ENCODE measurements at regions not wholly inside any gene's neighbourhood (a gene's known extent, or its start where the extent isn't known, plus 50 kb on each side); places are given as distances from the start of the nearest gene placed in this dataset.

GRCh38 chr17:17417718-17418181 is 59.0 kb upstream of the MED9 start:
- 90 to 91% methylated on average over 4 to 5 of the region's 5 CpGs for WGBS, 2 experiments (ENCODE audit: insufficient coverage in 2 of 2)
- peaks cover 15% of the 10 kb centered on the region for H3K4me1 ChIP-seq (ENCODE audit: control insufficient read depth, insufficient read depth, low read length, poor library complexity, severe bottlenecking)
- H3K36me3 ChIP-seq (ENCODE audit: control insufficient read depth, insufficient read depth, low read length): no peaks in the 10 kb centered on the region
- no peak overlapping the region for H3K4me3 ChIP-seq (ENCODE audit: extremely low read depth, insufficient read depth, low read length, poor library complexity, severe bottlenecking)
- H3K9me3 ChIP-seq (ENCODE audit: control insufficient read depth, low read length): peaks cover 5% of the 10 kb centered on the region
- H3K27ac ChIP-seq (ENCODE audit: low read depth, low read length, severe bottlenecking): no peak overlapping the region

- Histone ChIP-seq H3K9me3 (ENCODE audit: control insufficient read depth, low read length) (peaks cover 7% of the 10 kb centered on the region), H3K4me1 (ENCODE audit: control insufficient read depth, insufficient read depth, low read length, poor library complexity, severe bottlenecking) (peaks cover 12% of the 10 kb centered on the region), H3K4me3 (ENCODE audit: extremely low read depth, insufficient read depth, low read length, poor library complexity, severe bottlenecking) (no peak overlapping the region), H3K36me3 (ENCODE audit: control insufficient read depth, insufficient read depth, low read length) (no peaks in the 10 kb centered on the region), H3K27ac (ENCODE audit: low read depth, low read length, severe bottlenecking) (no peak overlapping the region)
- 100% methylated on average over 1 of the region's 2 CpGs; no CpG with 5 or more reads in 1 of the 2 experiments for WGBS, 2 experiments (ENCODE audit: insufficient coverage in 2 of 2)
Measured at GRCh38 chr17:17419166-17419565, 57.6 kb upstream of the MED9 start.

GRCh38 chr17:17419631-17420030 is 57.2 kb upstream of the MED9 start:
- 89 to 96% methylated on average over 4 of the region's 4 CpGs for WGBS, 2 experiments (ENCODE audit: insufficient coverage in 2 of 2)
- Histone ChIP-seq H3K27ac (ENCODE audit: low read depth, low read length, severe bottlenecking) (no peak overlapping the region), H3K4me1 (ENCODE audit: control insufficient read depth, insufficient read depth, low read length, poor library complexity, severe bottlenecking) (peaks cover 12% of the 10 kb centered on the region), H3K36me3 (ENCODE audit: control insufficient read depth, insufficient read depth, low read length) (no peaks in the 10 kb centered on the region), H3K9me3 (ENCODE audit: control insufficient read depth, low read length) (peaks cover 12% of the 10 kb centered on the region), H3K4me3 (ENCODE audit: extremely low read depth, insufficient read depth, low read length, poor library complexity, severe bottlenecking) (no peak overlapping the region)

- Histone ChIP-seq H3K4me3 (ENCODE audit: extremely low read depth, insufficient read depth, low read length, poor library complexity, severe bottlenecking) (no peak overlapping the region), H3K27ac (ENCODE audit: low read depth, low read length, severe bottlenecking) (no peak overlapping the region), H3K9me3 (ENCODE audit: control insufficient read depth, low read length) (peaks cover 16% of the 10 kb centered on the region), H3K36me3 (ENCODE audit: control insufficient read depth, insufficient read depth, low read length) (no peaks in the 10 kb centered on the region), H3K4me1 (ENCODE audit: control insufficient read depth, insufficient read depth, low read length, poor library complexity, severe bottlenecking) (peaks cover 12% of the 10 kb centered on the region)
- 93 to 98% methylated on average over 4 of the region's 4 CpGs for WGBS, 2 experiments (ENCODE audit: insufficient coverage in 2 of 2)
Measured at GRCh38 chr17:17420082-17420481, 56.7 kb upstream of the MED9 start.

- H3K27ac ChIP-seq (ENCODE audit: low read depth, low read length, severe bottlenecking): no peak overlapping the region
- WGBS, 2 experiments (ENCODE audit: insufficient coverage in 2 of 2): 88 to 92% methylated on average over 8 to 13 of the region's 16 CpGs
- peaks cover 20% of the 10 kb centered on the region for H3K9me3 ChIP-seq (ENCODE audit: control insufficient read depth, low read length)
- H3K4me1 ChIP-seq (ENCODE audit: control insufficient read depth, insufficient read depth, low read length, poor library complexity, severe bottlenecking): peaks cover 12% of the 10 kb centered on the region
- H3K36me3 ChIP-seq (ENCODE audit: control insufficient read depth, insufficient read depth, low read length): no peaks in the 10 kb centered on the region
- no peak overlapping the region for H3K4me3 ChIP-seq (ENCODE audit: extremely low read depth, insufficient read depth, low read length, poor library complexity, severe bottlenecking)
Measured at GRCh38 chr17:17420561-17421269, 56.1 kb upstream of the MED9 start.

GRCh38 chr17:17421346-17422216 is 55.2 kb upstream of the MED9 start:
- Histone ChIP-seq H3K9me3 (ENCODE audit: control insufficient read depth, low read length) (peaks cover 22% of the 10 kb centered on the region), H3K4me1 (ENCODE audit: control insufficient read depth, insufficient read depth, low read length, poor library complexity, severe bottlenecking) (peaks cover 5% of the 10 kb centered on the region), H3K27ac (ENCODE audit: low read depth, low read length, severe bottlenecking) (no peak overlapping the region), H3K36me3 (ENCODE audit: control insufficient read depth, insufficient read depth, low read length) (no peaks in the 10 kb centered on the region), H3K4me3 (ENCODE audit: extremely low read depth, insufficient read depth, low read length, poor library complexity, severe bottlenecking) (no peak overlapping the region)
- 87 to 99% methylated on average over 5 to 6 of the region's 10 CpGs for WGBS, 2 experiments (ENCODE audit: insufficient coverage in 2 of 2)

GRCh38 chr17:17422217-17422610 is 54.6 kb upstream of the MED9 start:
- H3K4me1 ChIP-seq (ENCODE audit: control insufficient read depth, insufficient read depth, low read length, poor library complexity, severe bottlenecking): no peaks in the 10 kb centered on the region
- WGBS, 2 experiments (ENCODE audit: insufficient coverage in 2 of 2): 72 to 93% methylated on average over 4 to 5 of the region's 5 CpGs
- peaks cover 22% of the 10 kb centered on the region for H3K9me3 ChIP-seq (ENCODE audit: control insufficient read depth, low read length)
- H3K36me3 ChIP-seq (ENCODE audit: control insufficient read depth, insufficient read depth, low read length): no peaks in the 10 kb centered on the region
- no peak overlapping the region for H3K4me3 ChIP-seq (ENCODE audit: extremely low read depth, insufficient read depth, low read length, poor library complexity, severe bottlenecking)
- H3K27ac ChIP-seq (ENCODE audit: low read depth, low read length, severe bottlenecking): no peak overlapping the region

GRCh38 chr17:17422641-17423040 is 54.2 kb upstream of the MED9 start:
- WGBS, 2 experiments (ENCODE audit: insufficient coverage in 2 of 2): 90% methylated on average over 6 of the region's 7 CpGs; no CpG with 5 or more reads in 1 of the 2 experiments
- H3K36me3 ChIP-seq (ENCODE audit: control insufficient read depth, insufficient read depth, low read length): no peaks in the 10 kb centered on the region

GRCh38 chr17:17423656-17424055 is 53.1 kb upstream of the MED9 start:
- H3K36me3 ChIP-seq (ENCODE audit: control insufficient read depth, insufficient read depth, low read length): no peaks in the 10 kb centered on the region
- H3K4me3 ChIP-seq (ENCODE audit: extremely low read depth, insufficient read depth, low read length, poor library complexity, severe bottlenecking): no peak overlapping the region
- H3K4me1 ChIP-seq (ENCODE audit: control insufficient read depth, insufficient read depth, low read length, poor library complexity, severe bottlenecking): no peaks in the 10 kb centered on the region
- H3K27ac ChIP-seq (ENCODE audit: low read depth, low read length, severe bottlenecking): no peak overlapping the region
- H3K9me3 ChIP-seq (ENCODE audit: control insufficient read depth, low read length): peaks cover 22% of the 10 kb centered on the region
- 85 to 90% methylated on average over 3 to 4 of the region's 4 CpGs for WGBS, 2 experiments (ENCODE audit: insufficient coverage in 2 of 2)

More at GRCh38 chr17:17422641-17423040, 54.2 kb upstream of the MED9 start:
- Histone ChIP-seq H3K4me1 (ENCODE audit: control insufficient read depth, insufficient read depth, low read length, poor library complexity, severe bottlenecking) (no peaks in the 10 kb centered on the region), H3K4me3 (ENCODE audit: extremely low read depth, insufficient read depth, low read length, poor library complexity, severe bottlenecking) (no peak overlapping the region), H3K9me3 (ENCODE audit: control insufficient read depth, low read length) (peaks cover 22% of the 10 kb centered on the region), H3K27ac (ENCODE audit: low read depth, low read length, severe bottlenecking) (no peak overlapping the region)

GRCh38 chr17:17424552-17424951 is 52.2 kb upstream of the MED9 start:
- Histone ChIP-seq H3K9me3 (ENCODE audit: control insufficient read depth, low read length) (peaks cover 25% of the 10 kb centered on the region), H3K4me1 (ENCODE audit: control insufficient read depth, insufficient read depth, low read length, poor library complexity, severe bottlenecking) (no peaks in the 10 kb centered on the region), H3K27ac (ENCODE audit: low read depth, low read length, severe bottlenecking) (no peak overlapping the region), H3K36me3 (ENCODE audit: control insufficient read depth, insufficient read depth, low read length) (no peaks in the 10 kb centered on the region), H3K4me3 (ENCODE audit: extremely low read depth, insufficient read depth, low read length, poor library complexity, severe bottlenecking) (no peak overlapping the region)
- WGBS, 2 experiments (ENCODE audit: insufficient coverage in 2 of 2): 71 to 88% methylated on average over 1 to 2 of the region's 2 CpGs
